HG02938 (cell line): ENCODE measurements at regions not wholly inside any gene's neighbourhood (a gene's known extent, or its start where the extent isn't known, plus 50 kb on each side); places are given as distances from the start of the nearest gene placed in this dataset.

Experiments used
- ATAC-seq: cut with Tn5 transposase; IDR thresholded peaks from one replicate; pipeline ENCODE4 v1.9.1; 2021; ENCODE audit warnings: mild to moderate bottlenecking, moderate library complexity; ENCODE audit not compliant: unreplicated experiment

DNA sequence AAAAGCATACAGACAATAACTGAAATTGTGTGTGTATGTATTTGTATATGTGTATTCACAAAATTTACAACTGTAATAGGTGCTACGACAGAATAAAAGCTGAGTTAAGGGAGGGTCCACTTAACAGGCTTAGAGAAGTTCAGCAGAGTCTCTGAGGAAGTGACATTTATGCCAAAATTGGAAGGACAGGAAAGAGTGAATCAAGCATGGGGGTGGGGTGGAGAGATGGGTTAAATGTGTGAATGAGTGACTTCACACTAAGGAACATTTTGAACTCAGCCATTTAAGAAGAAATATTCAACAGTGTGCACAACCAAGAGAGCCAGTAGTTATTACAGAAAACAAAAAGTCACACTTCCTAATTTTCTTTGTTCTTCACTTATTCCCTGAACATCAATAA lies 53.8 kb upstream of the RGS1 start:
- no peak for ATAC-seq

DNA sequence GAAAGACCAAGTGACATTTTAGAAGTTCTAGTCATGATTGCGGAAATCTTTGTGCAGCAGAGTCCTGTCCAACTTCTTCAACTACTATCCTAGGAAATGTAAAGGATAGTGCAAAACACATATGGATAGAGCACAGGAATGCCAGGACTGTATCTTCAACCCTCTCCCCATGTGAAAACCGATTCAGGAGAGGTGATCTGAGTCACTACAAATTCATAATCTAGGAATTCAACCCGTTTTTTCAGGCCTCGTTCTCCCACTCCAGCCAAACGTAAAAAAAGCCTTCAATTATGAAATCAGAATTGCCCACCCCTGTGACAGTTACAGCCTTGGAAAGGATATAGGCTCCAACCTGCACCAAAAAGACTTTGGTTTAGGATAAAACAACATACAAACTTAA lies 52.9 kb upstream of the RGS1 start:
- ATAC-seq = no peak

DNA sequence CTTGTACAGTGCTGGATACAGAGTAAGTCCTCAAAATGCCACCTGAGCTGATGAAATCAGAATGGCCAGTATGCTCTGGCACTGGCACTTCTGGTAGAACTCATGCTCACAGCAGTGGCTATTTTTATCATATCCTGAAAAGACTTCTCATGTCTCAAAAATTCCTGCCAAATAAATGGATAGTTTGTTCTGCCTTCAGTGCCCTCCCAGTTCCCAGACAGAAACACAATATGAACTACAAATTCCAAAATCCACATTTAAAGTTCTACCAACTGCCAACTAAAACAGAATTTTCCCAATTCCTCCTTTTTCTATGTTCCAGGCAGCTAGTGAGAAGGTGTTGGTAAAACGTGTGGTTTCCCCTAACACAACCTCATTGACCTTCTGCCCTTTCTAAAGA lies 51.4 kb upstream of the RGS1 start:
- ATAC-seq = no peak
